Right lobe of liver (tissue), 4 donors: ENCODE measurements at regions not wholly inside any gene's neighbourhood (a gene's known extent, or its start where the extent isn't known, plus 50 kb on each side); places are given as distances from the start of the nearest gene placed in this dataset.
A peak's percentile ranks its signal among the peaks of the same experiment; 100 is the strongest.

Experiments
- POLR2A ChIP-seq: fragments of 450-650 bp; IDR thresholded peaks from one replicate; pipeline ENCODE4 v1.6.1; 2017; ENCODE audit warnings: antibody characterized with exemption, mild to moderate bottlenecking
- TF ChIP-seq, protein P1 (sequence below), 4 donors: fragments of 200-600 bp in 3 of 4; fragments of 450-650 bp in 1 of 4; IDR thresholded peaks; one replicate each; pipeline versions ENCODE4 v1.5.1 to v1.8.0; 2016 to 2022; ENCODE audit warnings: antibody characterized with exemption in 4 of 4, mild to moderate bottlenecking in 2 of 4
- donor health status: DM: no; HTN: no; CAD: no.
- donor health status: DM: no; HTN: no; CAD: no.
- donor health status: DM: no; HTN: yes; CAD: no.

DNA sequence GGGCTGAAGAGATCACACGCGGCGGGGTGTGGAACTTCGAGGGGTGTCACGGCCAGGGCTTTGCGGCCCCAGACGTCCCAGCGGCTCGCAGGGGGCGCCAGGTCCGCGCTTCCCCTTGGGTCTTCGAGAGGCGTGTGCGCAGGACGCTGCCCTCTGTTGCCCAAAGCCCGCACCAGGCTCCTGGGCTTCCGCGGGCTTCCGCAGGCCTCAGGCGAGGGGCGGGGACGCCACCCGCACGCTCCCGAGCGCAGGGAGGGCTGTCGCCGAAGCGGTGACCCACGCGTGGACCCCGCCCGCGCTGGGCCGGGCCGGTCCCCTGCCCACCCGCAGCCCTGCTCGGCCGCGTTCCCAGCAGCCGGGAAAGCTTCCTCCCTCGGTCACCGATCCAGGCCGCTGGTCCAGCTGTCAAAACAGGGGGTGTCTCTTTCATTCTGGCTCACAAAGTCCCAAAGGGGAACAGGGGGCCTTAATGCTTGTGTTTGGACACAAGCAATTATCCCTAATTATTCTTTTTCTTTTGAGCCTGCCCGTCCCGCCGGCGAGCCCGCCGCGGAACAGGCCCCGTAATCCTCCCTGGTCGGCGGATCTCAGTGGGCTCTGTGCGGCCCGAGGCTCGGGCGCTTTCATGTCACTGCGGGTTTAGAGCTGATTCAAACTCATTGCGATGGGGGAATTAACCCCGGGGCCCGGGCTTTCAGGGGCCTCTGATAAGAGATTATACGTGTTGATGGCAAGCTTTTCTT lies 60.6 kb downstream of the TMEM174 start:
- TF ChIP-seq, protein P1, sequence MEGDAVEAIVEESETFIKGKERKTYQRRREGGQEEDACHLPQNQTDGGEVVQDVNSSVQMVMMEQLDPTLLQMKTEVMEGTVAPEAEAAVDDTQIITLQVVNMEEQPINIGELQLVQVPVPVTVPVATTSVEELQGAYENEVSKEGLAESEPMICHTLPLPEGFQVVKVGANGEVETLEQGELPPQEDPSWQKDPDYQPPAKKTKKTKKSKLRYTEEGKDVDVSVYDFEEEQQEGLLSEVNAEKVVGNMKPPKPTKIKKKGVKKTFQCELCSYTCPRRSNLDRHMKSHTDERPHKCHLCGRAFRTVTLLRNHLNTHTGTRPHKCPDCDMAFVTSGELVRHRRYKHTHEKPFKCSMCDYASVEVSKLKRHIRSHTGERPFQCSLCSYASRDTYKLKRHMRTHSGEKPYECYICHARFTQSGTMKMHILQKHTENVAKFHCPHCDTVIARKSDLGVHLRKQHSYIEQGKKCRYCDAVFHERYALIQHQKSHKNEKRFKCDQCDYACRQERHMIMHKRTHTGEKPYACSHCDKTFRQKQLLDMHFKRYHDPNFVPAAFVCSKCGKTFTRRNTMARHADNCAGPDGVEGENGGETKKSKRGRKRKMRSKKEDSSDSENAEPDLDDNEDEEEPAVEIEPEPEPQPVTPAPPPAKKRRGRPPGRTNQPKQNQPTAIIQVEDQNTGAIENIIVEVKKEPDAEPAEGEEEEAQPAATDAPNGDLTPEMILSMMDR (IDR thresholded peaks at IDR 0.05) = peak in 1 of 4 donors; percentile 9
- no peak for TF ChIP-seq POLR2A
